ENCODE measurements at regions not wholly inside any gene's neighbourhood (a gene's known extent, or its start where the extent isn't known, plus 50 kb on each side); places are given as distances from the start of the nearest gene placed in this dataset.

DNA sequence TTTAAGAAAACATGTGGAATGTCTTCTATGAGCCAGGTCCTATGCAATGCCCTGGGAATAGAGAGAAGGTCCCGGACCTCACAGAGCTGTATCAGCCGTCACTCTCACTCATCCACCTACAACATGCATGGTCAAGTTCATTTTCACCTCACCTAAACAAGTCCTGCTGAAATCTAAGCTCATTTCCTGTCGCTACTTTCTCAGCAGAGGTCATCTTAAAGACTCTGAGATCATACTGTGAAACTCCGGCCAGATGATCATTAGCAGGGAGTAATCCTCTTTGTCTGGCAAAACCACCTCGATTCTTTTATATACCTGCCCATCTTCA lies 66.2 kb upstream of the LYRM9 start:
- TF ChIP-seq CTCF (conservative IDR thresholded peaks at IDR 0.05 in 1 of 2, IDR thresholded peaks at IDR 0.05 in 1 of 2; ENCODE audit: low read depth in 1 of 2, low read length in 2 of 2), result no peak
- TF ChIP-seq EZH2 (IDR thresholded peaks at IDR 0.05; ENCODE audit: low read length, missing control alignments), result no peak
